ENCODE measurements at regions not wholly inside any gene's neighbourhood (a gene's known extent, or its start where the extent isn't known, plus 50 kb on each side); places are given as distances from the start of the nearest gene placed in this dataset.

DNA sequence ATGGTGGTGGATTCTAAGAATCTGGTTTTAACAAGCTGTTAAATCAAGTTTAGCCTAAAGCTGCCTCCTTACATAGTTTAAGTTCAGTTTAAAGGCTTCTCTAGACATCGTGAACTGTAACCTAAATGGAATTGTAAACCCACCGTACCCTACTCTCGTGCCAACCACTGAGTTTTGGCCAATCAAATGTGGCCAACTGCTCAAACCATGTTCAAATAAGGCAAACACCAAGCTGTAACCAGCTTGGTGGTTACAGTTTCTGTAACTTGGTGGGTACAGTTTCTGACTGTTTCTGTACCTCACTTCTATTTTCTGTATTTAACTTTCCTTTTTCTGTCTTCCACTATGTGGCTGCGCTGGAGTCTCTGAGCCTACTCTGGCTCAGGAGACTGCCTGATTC is 131.9 kb upstream of the DDHD1 start:
- no peaks in the 10 kb centered on the region for H3K27me3 ChIP-seq
- intact Hi-C loops (cut with DNase I) = no loop called here
- no peaks in the 10 kb centered on the region for H3K36me3 ChIP-seq
- peaks cover 5% of the 10 kb centered on the region for H3K9me3 ChIP-seq
- ATAC-seq (no peak), DNase-seq (no peak)
- H3K4me1 ChIP-seq = no peaks in the 10 kb centered on the region
- TF ChIP-seq, protein P1, sequence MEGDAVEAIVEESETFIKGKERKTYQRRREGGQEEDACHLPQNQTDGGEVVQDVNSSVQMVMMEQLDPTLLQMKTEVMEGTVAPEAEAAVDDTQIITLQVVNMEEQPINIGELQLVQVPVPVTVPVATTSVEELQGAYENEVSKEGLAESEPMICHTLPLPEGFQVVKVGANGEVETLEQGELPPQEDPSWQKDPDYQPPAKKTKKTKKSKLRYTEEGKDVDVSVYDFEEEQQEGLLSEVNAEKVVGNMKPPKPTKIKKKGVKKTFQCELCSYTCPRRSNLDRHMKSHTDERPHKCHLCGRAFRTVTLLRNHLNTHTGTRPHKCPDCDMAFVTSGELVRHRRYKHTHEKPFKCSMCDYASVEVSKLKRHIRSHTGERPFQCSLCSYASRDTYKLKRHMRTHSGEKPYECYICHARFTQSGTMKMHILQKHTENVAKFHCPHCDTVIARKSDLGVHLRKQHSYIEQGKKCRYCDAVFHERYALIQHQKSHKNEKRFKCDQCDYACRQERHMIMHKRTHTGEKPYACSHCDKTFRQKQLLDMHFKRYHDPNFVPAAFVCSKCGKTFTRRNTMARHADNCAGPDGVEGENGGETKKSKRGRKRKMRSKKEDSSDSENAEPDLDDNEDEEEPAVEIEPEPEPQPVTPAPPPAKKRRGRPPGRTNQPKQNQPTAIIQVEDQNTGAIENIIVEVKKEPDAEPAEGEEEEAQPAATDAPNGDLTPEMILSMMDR (IDR thresholded peaks at IDR 0.05) = no peak
- no peak overlapping the region for H3K4me3 ChIP-seq
- no peak overlapping the region for H3K27ac ChIP-seq

DNA sequence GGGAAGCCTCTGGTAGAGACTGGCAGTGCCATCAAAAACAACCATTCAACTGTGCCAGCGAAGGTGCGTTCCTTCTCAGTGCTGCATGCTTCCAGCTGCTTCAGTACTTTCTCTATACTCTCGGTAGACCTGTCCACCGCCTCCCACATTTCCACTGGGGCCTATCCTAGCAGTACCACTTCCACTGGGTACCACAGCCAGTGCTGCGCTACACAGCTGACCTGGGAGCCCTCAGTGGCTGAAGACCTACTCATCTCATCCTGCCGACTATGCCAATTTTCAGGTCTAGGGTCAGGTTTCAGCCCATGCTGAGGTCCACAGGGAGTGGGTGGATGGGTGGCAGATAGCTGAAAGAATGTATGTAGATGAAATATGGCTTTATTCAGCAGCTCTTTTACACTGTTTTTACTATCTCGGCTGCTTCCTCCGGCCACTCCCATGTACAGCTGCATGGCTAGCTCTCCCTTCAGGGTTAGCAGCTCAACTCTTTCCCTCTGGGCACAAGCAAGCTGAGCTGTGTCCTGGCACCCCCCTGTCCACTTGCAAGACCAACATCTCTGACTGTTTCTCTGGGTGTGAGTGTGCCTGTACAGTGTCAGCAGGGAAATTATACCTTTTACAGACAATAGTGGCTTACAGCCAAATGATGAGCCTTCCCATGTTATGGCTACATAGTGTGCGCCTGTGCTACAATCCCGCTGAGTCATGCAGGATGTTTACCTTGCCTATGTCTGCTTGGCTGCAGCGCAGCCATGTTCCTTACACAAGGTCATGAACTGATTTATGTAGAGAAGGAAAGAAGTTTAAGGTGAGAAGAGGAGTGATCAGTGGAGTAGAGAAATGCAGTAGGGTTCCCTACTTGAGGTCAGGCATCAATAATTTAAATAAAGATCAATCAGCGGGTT is 125.7 kb upstream of the DDHD1 start:
- no peaks in the 10 kb centered on the region for H3K36me3 ChIP-seq
- H3K27ac ChIP-seq = no peak overlapping the region
- ATAC-seq (no peak), DNase-seq (no peak)
- no peaks in the 10 kb centered on the region for H3K4me1 ChIP-seq
- intact Hi-C loops (cut with DNase I) = no loop called here
- no peak overlapping the region for H3K4me3 ChIP-seq
- peaks cover 5% of the 10 kb centered on the region for H3K9me3 ChIP-seq
- no peaks in the 10 kb centered on the region for H3K27me3 ChIP-seq
- TF ChIP-seq, protein P1 (IDR thresholded peaks at IDR 0.05) = no peak

DNA sequence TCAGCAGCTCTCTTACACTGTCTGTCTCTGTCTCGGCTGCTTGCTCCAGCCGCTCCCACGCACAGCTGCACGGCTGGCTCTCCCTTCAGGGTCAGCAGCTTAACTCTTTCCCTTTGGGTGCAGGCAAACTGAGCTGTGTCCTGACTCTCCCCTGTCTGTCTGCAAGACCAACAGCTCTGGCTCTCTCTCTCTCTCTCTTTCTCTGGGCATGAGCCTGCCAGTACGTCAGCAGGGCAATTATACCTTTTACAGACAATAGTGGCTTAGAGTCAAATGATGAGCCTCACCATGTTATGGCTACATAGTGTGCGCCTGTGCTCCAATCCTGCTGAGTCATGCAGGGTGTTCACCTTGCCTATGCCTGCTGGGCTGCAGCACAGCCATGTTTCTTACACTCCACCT is 120.5 kb upstream of the DDHD1 start:
- Histone ChIP-seq H3K27me3 (no peaks in the 10 kb centered on the region), H3K27ac (no peak overlapping the region), H3K4me3 (no peak overlapping the region), H3K9me3 (no peaks in the 10 kb centered on the region), H3K36me3 (no peaks in the 10 kb centered on the region), H3K4me1 (no peaks in the 10 kb centered on the region)
- DNase-seq (no peak), ATAC-seq (no peak)
- TF ChIP-seq, protein P1 (IDR thresholded peaks at IDR 0.05) = no peak
- intact Hi-C loops (cut with DNase I) = no loop called here

DNA sequence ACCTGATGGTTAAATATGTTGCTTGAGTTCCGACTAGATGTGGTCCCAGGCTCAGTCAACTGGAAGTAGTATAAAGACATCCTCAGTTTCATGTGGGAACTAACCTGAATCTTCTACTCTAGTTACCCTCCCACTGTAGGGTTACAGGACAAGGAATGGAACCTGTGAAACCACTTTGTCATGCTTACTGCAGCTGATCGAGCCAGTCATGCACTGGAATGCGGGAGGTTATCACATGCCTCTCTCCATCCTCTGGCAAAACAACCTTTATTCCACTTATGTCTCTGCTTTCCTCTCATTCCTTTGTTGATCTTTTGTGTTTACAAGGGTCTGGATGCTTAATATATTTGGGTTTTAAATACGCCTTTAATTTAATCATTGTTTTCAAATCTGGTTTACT is 111.9 kb upstream of the DDHD1 start:
- intact Hi-C loops (cut with DNase I) = no loop called here
- Histone ChIP-seq H3K4me3 (no peak overlapping the region), H3K36me3 (no peaks in the 10 kb centered on the region), H3K27ac (no peak overlapping the region), H3K27me3 (no peaks in the 10 kb centered on the region), H3K9me3 (no peaks in the 10 kb centered on the region), H3K4me1 (no peaks in the 10 kb centered on the region)
- no peak for ATAC-seq
- TF ChIP-seq, protein P1 (IDR thresholded peaks at IDR 0.05) = no peak
- DNase-seq = no peak

DNA sequence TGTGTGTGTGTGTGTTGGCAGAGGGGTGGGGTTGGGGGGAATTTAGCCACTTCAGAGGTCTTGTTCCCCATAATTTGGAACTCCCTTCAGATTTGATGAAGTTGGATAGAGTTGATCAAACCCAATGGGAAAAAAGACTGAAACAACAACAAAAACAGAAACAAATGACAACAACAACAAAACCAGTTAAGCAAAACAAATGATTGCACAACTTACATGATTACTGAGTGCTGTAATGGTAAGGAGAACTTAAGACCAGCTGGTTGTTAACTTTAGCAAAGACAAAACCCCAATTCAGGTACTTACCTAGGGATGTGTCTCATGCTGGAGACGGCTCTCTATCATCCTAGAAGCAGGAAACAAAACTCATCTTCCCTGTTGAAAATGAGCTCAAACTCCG is 107.8 kb upstream of the DDHD1 start:
- Histone ChIP-seq H3K36me3 (no peaks in the 10 kb centered on the region), H3K4me3 (no peak overlapping the region), H3K9me3 (no peaks in the 10 kb centered on the region), H3K27ac (no peak overlapping the region), H3K27me3 (no peaks in the 10 kb centered on the region), H3K4me1 (no peaks in the 10 kb centered on the region)
- DNase-seq (no peak), ATAC-seq (no peak)
- TF ChIP-seq, protein P1 (IDR thresholded peaks at IDR 0.05) = no peak
- intact Hi-C loops (cut with DNase I) = no loop called here

Data from upper lobe of right lung (tissue), 1 donor.